Activated B cell treated with CpG ODN at 0.5 μM for 24 hours (primary cell): ENCODE measurements at regions not wholly inside any gene's neighbourhood (a gene's known extent, or its start where the extent isn't known, plus 50 kb on each side); places are given as distances from the start of the nearest gene placed in this dataset.
"Not testable (repeated sequence)": the region's sequence is repeated elsewhere in the genome, so short reads cannot be mapped to it uniquely, and the experiment has no call there.

ENCODE experiments used
- ATAC-seq: fragments of 200-7000 bp; cut with Tn5 transposase; one replicate; pipeline ENCODE4 v1.10.0; 2021; ENCODE audit warnings: low read depth, mild to moderate bottlenecking, moderate library complexity
- CTCF ChIA-PET: fragments of 350-600 bp; sonication (Branson Sonifier 250); formaldehyde crosslinking; loops from one replicate; lab custom pipeline; 2021; ENCODE audit warnings: antibody characterized with exemption; lab: Charles Lee
- POLR2A ChIA-PET: fragments of 350-600 bp; sonication (Branson Sonifier 250); formaldehyde crosslinking; loops from one replicate; lab custom pipeline; 2021; ENCODE audit warnings: antibody characterized with exemption; lab: Charles Lee
- DNase-seq: peaks from one replicate; pipeline ENCODE4 v3.0.0; 2022
- H3K27ac Mint-ChIP-seq: one replicate; pipeline ENCODE4 v1.8.0; 2020; ENCODE audit warnings: mixed read lengths
- H3K27me3 Mint-ChIP-seq: one replicate; pipeline ENCODE4 v1.8.0; 2021; ENCODE audit warnings: mixed read lengths
- H3K36me3 Mint-ChIP-seq: one replicate; pipeline ENCODE4 v1.8.0; 2021; ENCODE audit warnings: low read depth, mixed read lengths
- H3K4me1 Mint-ChIP-seq: one replicate; pipeline ENCODE4 v1.8.0; 2021; ENCODE audit warnings: mixed read lengths
- H3K4me3 Mint-ChIP-seq: one replicate; pipeline ENCODE4 v1.8.0; 2020; ENCODE audit warnings: mild to moderate bottlenecking, mixed read lengths
- H3K9me3 Mint-ChIP-seq: one replicate; pipeline ENCODE4 v1.8.0; 2020; ENCODE audit warnings: mixed read lengths
- intact Hi-C: fragments of 100-400 bp; cut with micrococcal nuclease; formaldehyde crosslinking; loops from one replicate; pipeline ENCODE4 v1.15.1; 2024
- TF ChIP-seq, protein P1 (sequence below): fragments of 200-600 bp; IDR thresholded peaks from one replicate; pipeline ENCODE4 v1.8.0; 2022; ENCODE audit warnings: antibody characterized with exemption, mild to moderate bottlenecking

DNA sequence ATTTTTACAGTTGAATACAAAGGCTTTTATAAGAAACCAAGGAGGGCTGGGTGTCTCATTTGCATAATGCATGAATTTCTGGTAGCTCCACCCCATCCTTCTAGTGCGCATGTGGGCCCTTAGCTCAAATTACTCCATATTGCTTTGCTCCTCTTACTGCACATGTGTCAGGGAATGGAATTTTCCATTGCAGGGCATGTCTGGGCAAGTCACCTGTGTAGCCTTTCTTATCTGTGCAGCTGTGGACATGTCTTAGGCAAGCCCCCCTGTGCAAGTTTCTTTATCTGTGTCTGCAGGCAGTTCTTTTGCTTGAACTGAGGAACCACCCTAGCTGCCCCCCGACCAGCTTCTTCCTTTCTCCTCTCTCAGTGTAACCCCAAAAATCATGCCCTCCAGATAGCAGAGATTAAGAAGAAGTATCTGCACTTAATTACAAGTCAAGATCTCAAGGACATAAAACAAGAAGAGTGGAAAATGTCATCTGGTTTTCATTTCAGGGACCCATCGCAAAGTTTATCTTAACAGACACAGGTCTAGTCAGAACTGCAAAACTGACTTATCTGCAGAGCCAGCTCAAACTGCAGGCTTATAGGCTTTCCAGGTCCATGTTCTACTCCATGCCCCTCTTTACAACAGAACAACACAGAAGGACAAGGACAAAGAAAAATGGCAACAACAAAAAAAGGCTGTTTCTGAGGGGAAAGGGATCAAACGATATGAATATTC is 137.9 kb upstream of the HS3ST4 start:
- peaks cover 4% of the 10 kb centered on the region for H3K9me3 Mint-ChIP-seq
- ChIA-PET POLR2A (no interaction called here), CTCF (no interaction called here)
- intact Hi-C loops: no loop called here
- DNase-seq: no peak
- TF ChIP-seq, protein P1, sequence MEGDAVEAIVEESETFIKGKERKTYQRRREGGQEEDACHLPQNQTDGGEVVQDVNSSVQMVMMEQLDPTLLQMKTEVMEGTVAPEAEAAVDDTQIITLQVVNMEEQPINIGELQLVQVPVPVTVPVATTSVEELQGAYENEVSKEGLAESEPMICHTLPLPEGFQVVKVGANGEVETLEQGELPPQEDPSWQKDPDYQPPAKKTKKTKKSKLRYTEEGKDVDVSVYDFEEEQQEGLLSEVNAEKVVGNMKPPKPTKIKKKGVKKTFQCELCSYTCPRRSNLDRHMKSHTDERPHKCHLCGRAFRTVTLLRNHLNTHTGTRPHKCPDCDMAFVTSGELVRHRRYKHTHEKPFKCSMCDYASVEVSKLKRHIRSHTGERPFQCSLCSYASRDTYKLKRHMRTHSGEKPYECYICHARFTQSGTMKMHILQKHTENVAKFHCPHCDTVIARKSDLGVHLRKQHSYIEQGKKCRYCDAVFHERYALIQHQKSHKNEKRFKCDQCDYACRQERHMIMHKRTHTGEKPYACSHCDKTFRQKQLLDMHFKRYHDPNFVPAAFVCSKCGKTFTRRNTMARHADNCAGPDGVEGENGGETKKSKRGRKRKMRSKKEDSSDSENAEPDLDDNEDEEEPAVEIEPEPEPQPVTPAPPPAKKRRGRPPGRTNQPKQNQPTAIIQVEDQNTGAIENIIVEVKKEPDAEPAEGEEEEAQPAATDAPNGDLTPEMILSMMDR: no peak
- ATAC-seq: no peak
- no peak overlapping the region for H3K27ac Mint-ChIP-seq
- H3K4me3 Mint-ChIP-seq: no peak overlapping the region
- H3K27me3 Mint-ChIP-seq: peaks cover 3% of the 10 kb centered on the region
- no peaks in the 10 kb centered on the region for H3K36me3 Mint-ChIP-seq
- H3K4me1 Mint-ChIP-seq: no peaks in the 10 kb centered on the region

- Mint-ChIP-seq H3K9me3 (peaks cover 3% of the 10 kb centered on the region), H3K27ac (no peak overlapping the region), H3K36me3 (no peaks in the 10 kb centered on the region), H3K4me1 (no peaks in the 10 kb centered on the region), H3K27me3 (peaks cover 3% of the 10 kb centered on the region), H3K4me3 (no peak overlapping the region)
- DNase-seq (no peak), ATAC-seq (no peak)
- ChIA-PET POLR2A (no interaction called here), CTCF (no interaction called here)
- TF ChIP-seq, protein P1: no peak
- intact Hi-C loops: no loop called here
Observed at GRCh38 chr16:25550647-25551046, 141.1 kb upstream of the HS3ST4 start.

DNA sequence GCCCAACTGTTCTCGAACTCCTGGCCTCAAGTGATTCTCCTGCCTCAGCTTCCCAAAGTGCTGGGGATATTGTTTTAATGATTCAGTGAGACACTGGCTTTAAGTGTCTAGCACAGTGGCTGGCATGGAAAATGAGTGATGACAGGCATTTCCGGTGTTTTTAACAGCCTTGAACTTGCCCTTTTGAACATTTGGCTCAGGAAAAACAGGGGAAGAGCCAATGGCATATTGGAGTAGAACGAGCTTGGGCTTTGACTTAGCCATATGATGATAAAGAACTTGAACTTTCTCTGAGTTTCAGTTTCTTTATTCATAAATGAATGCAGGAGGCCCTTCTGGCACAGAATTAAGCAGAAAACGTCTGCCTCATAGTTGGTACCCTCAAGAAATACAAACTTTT is 145.0 kb upstream of the HS3ST4 start:
- DNase-seq (no peak), ATAC-seq (no peak)
- H3K4me3 Mint-ChIP-seq: no peak overlapping the region
- CTCF ChIA-PET: no interaction called here
- no peaks in the 10 kb centered on the region for H3K36me3 Mint-ChIP-seq
- intact Hi-C loops: no loop called here
- TF ChIP-seq, protein P1: no peak
- H3K4me1 Mint-ChIP-seq: no peaks in the 10 kb centered on the region
- peaks cover 3% of the 10 kb centered on the region for H3K9me3 Mint-ChIP-seq
- POLR2A ChIA-PET: no interaction called here
- no peaks in the 10 kb centered on the region for H3K27me3 Mint-ChIP-seq
- no peak overlapping the region for H3K27ac Mint-ChIP-seq

GRCh38 chr16:25544294-25544693 is 147.5 kb upstream of the HS3ST4 start:
- ChIA-PET CTCF (no interaction called here), POLR2A (no interaction called here)
- no peak overlapping the region for H3K4me3 Mint-ChIP-seq
- intact Hi-C loops: no loop called here
- peaks cover 3% of the 10 kb centered on the region for H3K9me3 Mint-ChIP-seq
- H3K36me3 Mint-ChIP-seq: no peaks in the 10 kb centered on the region
- peaks cover 4% of the 10 kb centered on the region for H3K27me3 Mint-ChIP-seq
- TF ChIP-seq, protein P1: no peak
- no peaks in the 10 kb centered on the region for H3K4me1 Mint-ChIP-seq
- ATAC-seq: no peak
- no peak overlapping the region for H3K27ac Mint-ChIP-seq
- no peak for DNase-seq

- ATAC-seq (no peak), DNase-seq (no peak)
- intact Hi-C loops: no loop called here
- Mint-ChIP-seq H3K9me3 (no peaks in the 10 kb centered on the region), H3K27me3 (peaks cover 4% of the 10 kb centered on the region), H3K4me1 (no peaks in the 10 kb centered on the region), H3K36me3 (no peaks in the 10 kb centered on the region), H3K4me3 (no peak overlapping the region), H3K27ac (no peak overlapping the region)
- ChIA-PET CTCF (no interaction called here), POLR2A (no interaction called here)
- TF ChIP-seq, protein P1: no peak
Observed at GRCh38 chr16:25542306-25542705, 149.5 kb upstream of the HS3ST4 start.

GRCh38 chr16:25539767-25540166 is 152.0 kb upstream of the HS3ST4 start:
- CTCF ChIA-PET, ATAC-seq, H3K27me3 Mint-ChIP-seq, POLR2A ChIA-PET, intact Hi-C loops, H3K4me1 Mint-ChIP-seq, DNase-seq, H3K27ac Mint-ChIP-seq, H3K4me3 Mint-ChIP-seq, H3K9me3 Mint-ChIP-seq, H3K36me3 Mint-ChIP-seq: not testable (repeated sequence)
